ENCODE measurements at regions not wholly inside any gene's neighbourhood (a gene's known extent, or its start where the extent isn't known, plus 50 kb on each side); places are given as distances from the start of the nearest gene placed in this dataset.

DNA sequence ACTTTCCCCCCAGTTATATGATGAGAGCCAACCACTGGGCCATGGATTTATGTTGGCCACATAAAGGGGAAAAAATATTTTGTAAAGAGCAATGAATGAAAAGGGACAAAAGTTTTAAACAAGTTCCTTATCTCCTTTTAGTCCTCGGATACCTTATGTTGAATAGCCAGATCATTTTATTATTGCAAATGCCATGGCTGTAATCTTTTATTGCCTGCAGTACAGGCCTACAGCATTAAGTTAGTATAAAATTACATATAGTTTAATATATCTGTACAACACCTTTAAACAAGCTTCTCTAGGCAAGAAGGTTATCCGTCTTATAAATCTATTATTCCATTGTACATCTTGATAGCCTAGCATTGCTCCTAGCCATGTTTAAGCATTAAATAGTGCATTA lies 93.9 kb upstream of the SLC35B3 start:
- TF ChIP-seq, protein P1, sequence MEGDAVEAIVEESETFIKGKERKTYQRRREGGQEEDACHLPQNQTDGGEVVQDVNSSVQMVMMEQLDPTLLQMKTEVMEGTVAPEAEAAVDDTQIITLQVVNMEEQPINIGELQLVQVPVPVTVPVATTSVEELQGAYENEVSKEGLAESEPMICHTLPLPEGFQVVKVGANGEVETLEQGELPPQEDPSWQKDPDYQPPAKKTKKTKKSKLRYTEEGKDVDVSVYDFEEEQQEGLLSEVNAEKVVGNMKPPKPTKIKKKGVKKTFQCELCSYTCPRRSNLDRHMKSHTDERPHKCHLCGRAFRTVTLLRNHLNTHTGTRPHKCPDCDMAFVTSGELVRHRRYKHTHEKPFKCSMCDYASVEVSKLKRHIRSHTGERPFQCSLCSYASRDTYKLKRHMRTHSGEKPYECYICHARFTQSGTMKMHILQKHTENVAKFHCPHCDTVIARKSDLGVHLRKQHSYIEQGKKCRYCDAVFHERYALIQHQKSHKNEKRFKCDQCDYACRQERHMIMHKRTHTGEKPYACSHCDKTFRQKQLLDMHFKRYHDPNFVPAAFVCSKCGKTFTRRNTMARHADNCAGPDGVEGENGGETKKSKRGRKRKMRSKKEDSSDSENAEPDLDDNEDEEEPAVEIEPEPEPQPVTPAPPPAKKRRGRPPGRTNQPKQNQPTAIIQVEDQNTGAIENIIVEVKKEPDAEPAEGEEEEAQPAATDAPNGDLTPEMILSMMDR (conservative IDR thresholded peaks at IDR 0.05; ENCODE audit: low read depth, low read length): no peak
- TF ChIP-seq EZH2 (IDR thresholded peaks at IDR 0.05; ENCODE audit: borderline replicate concordance, low read depth, low read length, poor library complexity, severe bottlenecking): no peak

Data from A673 (cell line).